GM12875 (cell line): ENCODE measurements at regions not wholly inside any gene's neighbourhood (a gene's known extent, or its start where the extent isn't known, plus 50 kb on each side); places are given as distances from the start of the nearest gene placed in this dataset.

Experiments used
- H3K4me3 ChIP-seq: one replicate; pipeline ENCODE4 v1.5.1; 2011; ENCODE audit warnings: low read depth, low read length, control low read depth
- CTCF ChIP-seq: IDR thresholded peaks from 2 replicates; pipeline ENCODE4 v1.5.1; 2011; ENCODE audit warnings: low read depth, mild to moderate bottlenecking, control low read depth, inconsistent platforms, low read length, moderate library complexity, borderline replicate concordance; ENCODE audit not compliant: insufficient read depth

GRCh38 chr10:124324856-124325632, 93.7 kb downstream of the OAT start:
- TF ChIP-seq CTCF, result no peak
- H3K4me3 ChIP-seq, result no peak overlapping the region

GRCh38 chr10:124324451-124324850, 94.3 kb downstream of the OAT start:
- H3K4me3 ChIP-seq, result no peak overlapping the region
- TF ChIP-seq CTCF, result no peak

GRCh38 chr10:124323806-124324205, 94.9 kb downstream of the OAT start:
- TF ChIP-seq CTCF, result no peak
- H3K4me3 ChIP-seq, result no peak overlapping the region

GRCh38 chr10:124323111-124323725, 95.5 kb downstream of the OAT start:
- TF ChIP-seq CTCF, result no peak
- H3K4me3 ChIP-seq, result no peak overlapping the region

- no peak for TF ChIP-seq CTCF
- H3K4me3 ChIP-seq, result no peak overlapping the region
These were observed 96.3 kb downstream of the OAT start for GRCh38 chr10:124322191-124322980.

- H3K4me3 ChIP-seq, result no peak overlapping the region
- TF ChIP-seq CTCF, result no peak
These were observed 97.2 kb downstream of the OAT start for GRCh38 chr10:124321433-124322089.
